Neural progenitor cell (in vitro differentiated cells): ENCODE measurements at regions not wholly inside any gene's neighbourhood (a gene's known extent, or its start where the extent isn't known, plus 50 kb on each side); places are given as distances from the start of the nearest gene placed in this dataset.
"Not testable (repeated sequence)": the region's sequence is repeated elsewhere in the genome, so short reads cannot be mapped to it uniquely, and the experiment has no call there.

Experiments used
- DNase-seq: peaks from one replicate; pipeline ENCODE4 v3.0.0-alpha.2; 2016; ENCODE audit warnings: low spot score
- H2AFZ ChIP-seq: fragments of 200-600 bp; sonication (generic); replicated peaks from 2 replicates; pipeline ENCODE4 v1.6.1; 2016; ENCODE audit warnings: antibody characterized with exemption
- H3F3A ChIP-seq: fragments of 200-600 bp; sonication (generic); 2 replicates; pipeline ENCODE4 v1.6.1; 2016; ENCODE audit warnings: antibody characterized with exemption, low read depth
- H3K27ac ChIP-seq: fragments of 200-600 bp; sonication (generic); 2 replicates; pipeline ENCODE4 v1.5.1; 2016; ENCODE audit warnings: mild to moderate bottlenecking
- H3K27me3 ChIP-seq: fragments of 200-600 bp; sonication (generic); 2 replicates; pipeline ENCODE4 v1.6.1; 2016; ENCODE audit warnings: mild to moderate bottlenecking, moderate library complexity
- H3K36me3 ChIP-seq: fragments of 200-600 bp; sonication (generic); 2 replicates; pipeline ENCODE4 v1.5.1; 2016
- H3K4me1 ChIP-seq: fragments of 200-600 bp; sonication (generic); 2 replicates; pipeline ENCODE4 v1.6.1; 2016; ENCODE audit warnings: mixed run types
- H3K4me2 ChIP-seq: fragments of 200-600 bp; sonication (generic); 2 replicates; pipeline ENCODE4 v1.6.1; 2016
- H3K4me3 ChIP-seq: fragments of 200-600 bp; sonication (generic); 2 replicates; pipeline ENCODE4 v1.5.1; 2016
- H3K79me2 ChIP-seq: fragments of 200-600 bp; sonication (generic); 2 replicates; pipeline ENCODE4 v1.6.1; 2016; ENCODE audit warnings: low read depth
- H3K9ac ChIP-seq: fragments of 200-600 bp; sonication (generic); 2 replicates; pipeline ENCODE4 v1.6.1; 2016
- H3K9me3 ChIP-seq: fragments of 200-600 bp; sonication (generic); 2 replicates; pipeline ENCODE4 v1.5.1; 2016; ENCODE audit warnings: low read depth
- H4K20me1 ChIP-seq: fragments of 200-600 bp; sonication (generic); 2 replicates; pipeline ENCODE4 v1.6.1; 2016; ENCODE audit warnings: low read depth
- H3K27ac Mint-ChIP-seq: 3 replicates; pipeline ENCODE4 v1.8.0; 2021; ENCODE audit warnings: mixed read lengths
- H3K27me3 Mint-ChIP-seq: 2 replicates; pipeline ENCODE4 v1.8.0; 2022; ENCODE audit warnings: low read depth, mild to moderate bottlenecking, inconsistent platforms, moderate library complexity, mixed read lengths; ENCODE audit not compliant: insufficient read depth
- H3K36me3 Mint-ChIP-seq: 3 replicates; pipeline ENCODE4 v1.8.0; 2021; ENCODE audit warnings: mixed read lengths
- H3K4me1 Mint-ChIP-seq: 3 replicates; pipeline ENCODE4 v1.8.0; 2021; ENCODE audit warnings: mixed read lengths
- H3K4me3 Mint-ChIP-seq: 3 replicates; pipeline ENCODE4 v1.8.0; 2021; ENCODE audit warnings: mild to moderate bottlenecking, moderate library complexity, mixed read lengths
- H3K9me3 Mint-ChIP-seq: 3 replicates; pipeline ENCODE4 v1.8.0; 2020; ENCODE audit warnings: mixed read lengths
- CTCF ChIP-seq: fragments of 200-600 bp; sonication (generic); IDR thresholded peaks from 2 replicates; pipeline ENCODE4 v1.5.1; 2017; ENCODE audit warnings: antibody characterized with exemption, mild to moderate bottlenecking
- EZH2 ChIP-seq: fragments of 200-600 bp; sonication (generic); IDR thresholded peaks from 2 replicates; pipeline ENCODE4 v1.6.1; 2017; ENCODE audit warnings: antibody characterized with exemption, mild to moderate bottlenecking, moderate library complexity
- EZH2phosphoT487 ChIP-seq: fragments of 200-600 bp; sonication (generic); IDR thresholded peaks from 2 replicates; pipeline ENCODE4 v1.6.1; 2017; ENCODE audit warnings: antibody characterized with exemption

GRCh38 chr15:19973718-19974117, 567.9 kb downstream of the GOLGA6L6 start:
- TF ChIP-seq EZH2 (no peak), CTCF (no peak), EZH2phosphoT487 (no peak)
- Histone ChIP-seq H3K27me3 (no peaks in the 10 kb centered on the region), H3F3A (no peaks in the 10 kb centered on the region), H3K79me2 (no peaks in the 10 kb centered on the region), H3K27ac (no peak overlapping the region), H3K9ac (no peak overlapping the region), H3K4me1 (no peaks in the 10 kb centered on the region), H4K20me1 (no peaks in the 10 kb centered on the region), H2AFZ (no peak overlapping the region), H3K4me3 (no peak overlapping the region), H3K36me3 (no peaks in the 10 kb centered on the region), H3K9me3 (peaks cover 16% of the 10 kb centered on the region), H3K4me2 (no peak overlapping the region)
- no peaks in the 10 kb centered on the region for H3K4me1 Mint-ChIP-seq
- no peak overlapping the region for H3K27ac Mint-ChIP-seq
- peaks cover 4% of the 10 kb centered on the region for H3K27me3 Mint-ChIP-seq
- H3K9me3 Mint-ChIP-seq = peaks cover 48% of the 10 kb centered on the region
- H3K4me3 Mint-ChIP-seq = no peak overlapping the region
- DNase-seq = no peak
- H3K36me3 Mint-ChIP-seq = no peaks in the 10 kb centered on the region

- not testable (repeated sequence) for H3K27ac Mint-ChIP-seq, H3K79me2 ChIP-seq, H3K4me3 ChIP-seq, H3K4me1 Mint-ChIP-seq, H4K20me1 ChIP-seq, H3F3A ChIP-seq, H3K4me1 ChIP-seq, H3K9ac ChIP-seq, H3K4me3 Mint-ChIP-seq, H3K36me3 ChIP-seq, H3K27me3 Mint-ChIP-seq, H3K4me2 ChIP-seq, DNase-seq, H3K36me3 Mint-ChIP-seq, H3K27ac ChIP-seq, H3K27me3 ChIP-seq, H2AFZ ChIP-seq
- H3K9me3 Mint-ChIP-seq = peaks cover 42% of the 10 kb centered on the region
- peaks cover 16% of the 10 kb centered on the region for H3K9me3 ChIP-seq
These were observed 569.0 kb downstream of the GOLGA6L6 start for GRCh38 chr15:19972582-19972981.

- not testable (repeated sequence) for H3K4me3 Mint-ChIP-seq, H3K9ac ChIP-seq, H3K4me3 ChIP-seq, DNase-seq, H3F3A ChIP-seq, H2AFZ ChIP-seq, H3K9me3 ChIP-seq, H3K4me1 Mint-ChIP-seq, H3K79me2 ChIP-seq, H3K27ac Mint-ChIP-seq, H3K36me3 Mint-ChIP-seq, H3K4me2 ChIP-seq, H3K27ac ChIP-seq, H4K20me1 ChIP-seq, H3K27me3 ChIP-seq, H3K36me3 ChIP-seq, H3K27me3 Mint-ChIP-seq, H3K4me1 ChIP-seq
- H3K9me3 Mint-ChIP-seq = peaks cover 38% of the 10 kb centered on the region
These were observed 576.0 kb downstream of the GOLGA6L6 start for GRCh38 chr15:19965574-19965973.

- not testable (repeated sequence) for H3K4me1 ChIP-seq, H3K27me3 Mint-ChIP-seq, H3K79me2 ChIP-seq, H4K20me1 ChIP-seq, H3K36me3 Mint-ChIP-seq, H3K36me3 ChIP-seq, H3K4me3 Mint-ChIP-seq, H3K9ac ChIP-seq, H3K27ac ChIP-seq, H3K4me3 ChIP-seq, H3K27me3 ChIP-seq, H3K9me3 ChIP-seq, H3K4me2 ChIP-seq, H2AFZ ChIP-seq, H3K4me1 Mint-ChIP-seq, DNase-seq, H3F3A ChIP-seq, H3K27ac Mint-ChIP-seq
- peaks cover 40% of the 10 kb centered on the region for H3K9me3 Mint-ChIP-seq
These were observed 577.1 kb downstream of the GOLGA6L6 start for GRCh38 chr15:19964480-19964879.

GRCh38 chr15:19956124-19956796, 585.3 kb downstream of the GOLGA6L6 start:
- no peak for DNase-seq
- Mint-ChIP-seq H3K27me3 (peaks cover 2% of the 10 kb centered on the region), H3K4me1 (no peaks in the 10 kb centered on the region)

More at GRCh38 chr15:19956124-19956796, 585.3 kb downstream of the GOLGA6L6 start:
- Histone ChIP-seq H3K79me2 (no peaks in the 10 kb centered on the region), H3K4me1 (no peaks in the 10 kb centered on the region), H3K4me3 (no peak overlapping the region), H3K36me3 (no peaks in the 10 kb centered on the region), H3K9me3 (peaks cover 16% of the 10 kb centered on the region), H2AFZ (no peak overlapping the region), H3K27ac (no peak overlapping the region), H3K4me2 (no peak overlapping the region), H4K20me1 (no peaks in the 10 kb centered on the region), H3K9ac (no peak overlapping the region), H3K27me3 (no peaks in the 10 kb centered on the region), H3F3A (no peaks in the 10 kb centered on the region)
- TF ChIP-seq EZH2phosphoT487 = no peak
- no peak for TF ChIP-seq EZH2
- no peak for TF ChIP-seq CTCF
- H3K9me3 Mint-ChIP-seq = peaks cover 46% of the 10 kb centered on the region
- H3K4me3 Mint-ChIP-seq = no peak overlapping the region
- H3K27ac Mint-ChIP-seq = no peak overlapping the region
- no peaks in the 10 kb centered on the region for H3K36me3 Mint-ChIP-seq
